ENCODE measurements at regions not wholly inside any gene's neighbourhood (a gene's known extent, or its start where the extent isn't known, plus 50 kb on each side); places are given as distances from the start of the nearest gene placed in this dataset.

DNA sequence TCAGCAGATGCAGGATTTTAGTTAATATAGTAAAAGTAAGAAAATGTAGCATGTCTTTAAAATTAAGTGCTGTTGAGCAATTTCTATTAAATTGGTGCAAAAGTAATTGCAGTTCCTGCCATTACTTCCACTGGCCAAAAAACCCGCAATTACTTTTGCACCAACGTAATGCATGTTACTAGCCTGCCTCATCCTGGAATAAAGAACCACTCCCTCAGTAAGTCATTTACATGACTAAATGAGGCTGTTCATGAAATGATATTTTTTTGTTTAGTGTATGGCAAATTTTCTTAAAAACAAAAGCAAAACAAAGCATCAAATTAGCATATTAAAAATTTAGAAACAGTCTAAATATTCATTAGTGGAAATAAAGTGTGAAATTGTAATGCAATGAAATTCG is 180.4 kb downstream of the DIPK2A start:
- TF ChIP-seq, protein P1, sequence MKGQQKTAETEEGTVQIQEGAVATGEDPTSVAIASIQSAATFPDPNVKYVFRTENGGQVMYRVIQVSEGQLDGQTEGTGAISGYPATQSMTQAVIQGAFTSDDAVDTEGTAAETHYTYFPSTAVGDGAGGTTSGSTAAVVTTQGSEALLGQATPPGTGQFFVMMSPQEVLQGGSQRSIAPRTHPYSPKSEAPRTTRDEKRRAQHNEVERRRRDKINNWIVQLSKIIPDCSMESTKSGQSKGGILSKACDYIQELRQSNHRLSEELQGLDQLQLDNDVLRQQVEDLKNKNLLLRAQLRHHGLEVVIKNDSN (IDR thresholded peaks at IDR 0.05) = no peak
- TF ChIP-seq ZBTB7A (IDR thresholded peaks at IDR 0.05; ENCODE audit: low read depth) = no peak
- TF ChIP-seq MAX (IDR thresholded peaks at IDR 0.05) = no peak
- no peak for TF ChIP-seq EP300 (IDR thresholded peaks at IDR 0.05; ENCODE audit: borderline replicate concordance)
- TF ChIP-seq YY1 (IDR thresholded peaks at IDR 0.05; ENCODE audit: low read depth) = no peak
- TF ChIP-seq RAD21 (IDR thresholded peaks at IDR 0.05; ENCODE audit: low read depth) = no peak
- no peak for TF ChIP-seq NFIC (IDR thresholded peaks at IDR 0.05)
- no peak for TF ChIP-seq TAF1 (IDR thresholded peaks at IDR 0.05; ENCODE audit: low read depth)
- TF ChIP-seq, protein P2, sequence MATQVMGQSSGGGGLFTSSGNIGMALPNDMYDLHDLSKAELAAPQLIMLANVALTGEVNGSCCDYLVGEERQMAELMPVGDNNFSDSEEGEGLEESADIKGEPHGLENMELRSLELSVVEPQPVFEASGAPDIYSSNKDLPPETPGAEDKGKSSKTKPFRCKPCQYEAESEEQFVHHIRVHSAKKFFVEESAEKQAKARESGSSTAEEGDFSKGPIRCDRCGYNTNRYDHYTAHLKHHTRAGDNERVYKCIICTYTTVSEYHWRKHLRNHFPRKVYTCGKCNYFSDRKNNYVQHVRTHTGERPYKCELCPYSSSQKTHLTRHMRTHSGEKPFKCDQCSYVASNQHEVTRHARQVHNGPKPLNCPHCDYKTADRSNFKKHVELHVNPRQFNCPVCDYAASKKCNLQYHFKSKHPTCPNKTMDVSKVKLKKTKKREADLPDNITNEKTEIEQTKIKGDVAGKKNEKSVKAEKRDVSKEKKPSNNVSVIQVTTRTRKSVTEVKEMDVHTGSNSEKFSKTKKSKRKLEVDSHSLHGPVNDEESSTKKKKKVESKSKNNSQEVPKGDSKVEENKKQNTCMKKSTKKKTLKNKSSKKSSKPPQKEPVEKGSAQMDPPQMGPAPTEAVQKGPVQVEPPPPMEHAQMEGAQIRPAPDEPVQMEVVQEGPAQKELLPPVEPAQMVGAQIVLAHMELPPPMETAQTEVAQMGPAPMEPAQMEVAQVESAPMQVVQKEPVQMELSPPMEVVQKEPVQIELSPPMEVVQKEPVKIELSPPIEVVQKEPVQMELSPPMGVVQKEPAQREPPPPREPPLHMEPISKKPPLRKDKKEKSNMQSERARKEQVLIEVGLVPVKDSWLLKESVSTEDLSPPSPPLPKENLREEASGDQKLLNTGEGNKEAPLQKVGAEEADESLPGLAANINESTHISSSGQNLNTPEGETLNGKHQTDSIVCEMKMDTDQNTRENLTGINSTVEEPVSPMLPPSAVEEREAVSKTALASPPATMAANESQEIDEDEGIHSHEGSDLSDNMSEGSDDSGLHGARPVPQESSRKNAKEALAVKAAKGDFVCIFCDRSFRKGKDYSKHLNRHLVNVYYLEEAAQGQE (IDR thresholded peaks at IDR 0.05; ENCODE audit: low read depth) = no peak
- no peak for TF ChIP-seq CEBPB (IDR thresholded peaks at IDR 0.05)
- TF ChIP-seq TEAD4 (IDR thresholded peaks at IDR 0.05) = no peak
- TF ChIP-seq CREB1 (IDR thresholded peaks at IDR 0.05; ENCODE audit: low read depth) = no peak
- no peak for TF ChIP-seq EGR1 (IDR thresholded peaks at IDR 0.05)
- no peak for TF ChIP-seq FOXM1 (IDR thresholded peaks at IDR 0.05; ENCODE audit: borderline replicate concordance, low read depth)
